H1 (cell line): ENCODE measurements at regions not wholly inside any gene's neighbourhood (a gene's known extent, or its start where the extent isn't known, plus 50 kb on each side); places are given as distances from the start of the nearest gene placed in this dataset.

ENCODE experiments used
- CEBPB ChIP-seq: IDR thresholded peaks from 2 replicates; pipeline ENCODE4 v1.6.1; 2012; ENCODE audit warnings: low read depth, low read length
- CREB1 ChIP-seq: IDR thresholded peaks from 2 replicates; pipeline ENCODE4 v1.6.1; 2012; ENCODE audit warnings: inconsistent platforms
- HDAC2 ChIP-seq, 2 experiments: fragments of 300-600 bp in 1 of 2; sonication (generic) in 1 of 2; IDR thresholded peaks; 2 replicates each; pipeline ENCODE4 v1.6.1; 2011 to 2012; ENCODE audit warnings: low read depth in 2 of 2, low read length in 2 of 2, mild to moderate bottlenecking in 2 of 2, moderate library complexity in 2 of 2, borderline replicate concordance in 1 of 2, inconsistent platforms in 1 of 2
- JUND ChIP-seq: IDR thresholded peaks from 2 replicates; pipeline ENCODE4 v1.6.1; 2011; ENCODE audit warnings: mild to moderate bottlenecking, improper control_type of control experiment, low read length
- NANOG ChIP-seq: IDR thresholded peaks from 2 replicates; pipeline ENCODE4 v1.6.1; 2011; ENCODE audit warnings: low read length, low read depth, mild to moderate bottlenecking, inconsistent platforms; ENCODE audit not compliant: insufficient read depth, poor library complexity, severe bottlenecking
- PHF8 ChIP-seq: fragments of 200-600 bp; sonication (generic); conservative IDR thresholded peaks from 2 replicates; pipeline ENCODE4 v1.7.1; 2012; ENCODE audit warnings: low read depth, mild to moderate bottlenecking, inconsistent platforms, low read length, moderate library complexity
- POLR2A ChIP-seq, 2 experiments: IDR thresholded peaks; 1 replicate in 1 of 2; 2 replicates in 1 of 2; pipeline ENCODE4 v1.6.1; 2011; ENCODE audit warnings: low read depth in 2 of 2, low read length in 2 of 2, mild to moderate bottlenecking in 2 of 2; ENCODE audit errors: control extremely low read depth in 1 of 2
- TCF12 ChIP-seq: IDR thresholded peaks from 2 replicates; pipeline ENCODE4 v1.6.1; 2011; ENCODE audit warnings: low read depth, mild to moderate bottlenecking, low read length
- TF ChIP-seq, protein P1 (sequence below): IDR thresholded peaks from 2 replicates; pipeline ENCODE4 v1.6.1; 2012; ENCODE audit warnings: low read length, inconsistent platforms
- TF ChIP-seq, protein P2 (sequence below): IDR thresholded peaks from 2 replicates; pipeline ENCODE4 v1.6.1; 2012; ENCODE audit warnings: inconsistent platforms
- TF ChIP-seq, protein P3 (sequence below), 3 experiments: IDR thresholded peaks; 1 replicate in 2 of 3; 2 replicates in 1 of 3; pipeline versions ENCODE4 v1.5.1 to v1.6.1; 2011; ENCODE audit warnings: low read length in 3 of 3, mild to moderate bottlenecking in 3 of 3, inconsistent platforms in 2 of 3, low read depth in 1 of 3, moderate library complexity in 1 of 3; ENCODE audit not compliant: insufficient read depth in 1 of 3; ENCODE audit errors: control extremely low read depth in 1 of 3
- TF ChIP-seq, protein P4 (sequence below): IDR thresholded peaks from 2 replicates; pipeline ENCODE4 v1.6.1; 2011; ENCODE audit warnings: low read depth, mild to moderate bottlenecking, low read length; ENCODE audit not compliant: insufficient read depth

GRCh38 chr6:51282026-51282425 is 463.4 kb downstream of the TFAP2B start:
- TF ChIP-seq, protein P1, sequence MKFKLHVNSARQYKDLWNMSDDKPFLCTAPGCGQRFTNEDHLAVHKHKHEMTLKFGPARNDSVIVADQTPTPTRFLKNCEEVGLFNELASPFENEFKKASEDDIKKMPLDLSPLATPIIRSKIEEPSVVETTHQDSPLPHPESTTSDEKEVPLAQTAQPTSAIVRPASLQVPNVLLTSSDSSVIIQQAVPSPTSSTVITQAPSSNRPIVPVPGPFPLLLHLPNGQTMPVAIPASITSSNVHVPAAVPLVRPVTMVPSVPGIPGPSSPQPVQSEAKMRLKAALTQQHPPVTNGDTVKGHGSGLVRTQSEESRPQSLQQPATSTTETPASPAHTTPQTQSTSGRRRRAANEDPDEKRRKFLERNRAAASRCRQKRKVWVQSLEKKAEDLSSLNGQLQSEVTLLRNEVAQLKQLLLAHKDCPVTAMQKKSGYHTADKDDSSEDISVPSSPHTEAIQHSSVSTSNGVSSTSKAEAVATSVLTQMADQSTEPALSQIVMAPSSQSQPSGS, result no peak
- TF ChIP-seq PHF8 (no peak), JUND (no peak), TCF12 (no peak), POLR2A (IDR thresholded peaks at IDR 0.05; ENCODE audit: control extremely low read depth in 1 of 2, low read depth in 2 of 2, low read length in 2 of 2) (no peak), CREB1 (no peak), NANOG (no peak), CEBPB (no peak), HDAC2 (IDR thresholded peaks at IDR 0.05; ENCODE audit: borderline replicate concordance in 1 of 2, low read depth in 2 of 2, low read length in 2 of 2) (no peak)
- TF ChIP-seq, protein P2, sequence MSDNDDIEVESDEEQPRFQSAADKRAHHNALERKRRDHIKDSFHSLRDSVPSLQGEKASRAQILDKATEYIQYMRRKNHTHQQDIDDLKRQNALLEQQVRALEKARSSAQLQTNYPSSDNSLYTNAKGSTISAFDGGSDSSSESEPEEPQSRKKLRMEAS, result no peak
- TF ChIP-seq, protein P3, sequence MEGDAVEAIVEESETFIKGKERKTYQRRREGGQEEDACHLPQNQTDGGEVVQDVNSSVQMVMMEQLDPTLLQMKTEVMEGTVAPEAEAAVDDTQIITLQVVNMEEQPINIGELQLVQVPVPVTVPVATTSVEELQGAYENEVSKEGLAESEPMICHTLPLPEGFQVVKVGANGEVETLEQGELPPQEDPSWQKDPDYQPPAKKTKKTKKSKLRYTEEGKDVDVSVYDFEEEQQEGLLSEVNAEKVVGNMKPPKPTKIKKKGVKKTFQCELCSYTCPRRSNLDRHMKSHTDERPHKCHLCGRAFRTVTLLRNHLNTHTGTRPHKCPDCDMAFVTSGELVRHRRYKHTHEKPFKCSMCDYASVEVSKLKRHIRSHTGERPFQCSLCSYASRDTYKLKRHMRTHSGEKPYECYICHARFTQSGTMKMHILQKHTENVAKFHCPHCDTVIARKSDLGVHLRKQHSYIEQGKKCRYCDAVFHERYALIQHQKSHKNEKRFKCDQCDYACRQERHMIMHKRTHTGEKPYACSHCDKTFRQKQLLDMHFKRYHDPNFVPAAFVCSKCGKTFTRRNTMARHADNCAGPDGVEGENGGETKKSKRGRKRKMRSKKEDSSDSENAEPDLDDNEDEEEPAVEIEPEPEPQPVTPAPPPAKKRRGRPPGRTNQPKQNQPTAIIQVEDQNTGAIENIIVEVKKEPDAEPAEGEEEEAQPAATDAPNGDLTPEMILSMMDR (IDR thresholded peaks at IDR 0.05; ENCODE audit: control extremely low read depth in 1 of 3, insufficient read depth in 1 of 3, low read depth in 1 of 3, low read length in 3 of 3), result no peak
- TF ChIP-seq, protein P4, sequence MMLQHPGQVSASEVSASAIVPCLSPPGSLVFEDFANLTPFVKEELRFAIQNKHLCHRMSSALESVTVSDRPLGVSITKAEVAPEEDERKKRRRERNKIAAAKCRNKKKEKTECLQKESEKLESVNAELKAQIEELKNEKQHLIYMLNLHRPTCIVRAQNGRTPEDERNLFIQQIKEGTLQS, result no peak
